ENCODE measurements at regions not wholly inside any gene's neighbourhood (a gene's known extent, or its start where the extent isn't known, plus 50 kb on each side); places are given as distances from the start of the nearest gene placed in this dataset.

DNA sequence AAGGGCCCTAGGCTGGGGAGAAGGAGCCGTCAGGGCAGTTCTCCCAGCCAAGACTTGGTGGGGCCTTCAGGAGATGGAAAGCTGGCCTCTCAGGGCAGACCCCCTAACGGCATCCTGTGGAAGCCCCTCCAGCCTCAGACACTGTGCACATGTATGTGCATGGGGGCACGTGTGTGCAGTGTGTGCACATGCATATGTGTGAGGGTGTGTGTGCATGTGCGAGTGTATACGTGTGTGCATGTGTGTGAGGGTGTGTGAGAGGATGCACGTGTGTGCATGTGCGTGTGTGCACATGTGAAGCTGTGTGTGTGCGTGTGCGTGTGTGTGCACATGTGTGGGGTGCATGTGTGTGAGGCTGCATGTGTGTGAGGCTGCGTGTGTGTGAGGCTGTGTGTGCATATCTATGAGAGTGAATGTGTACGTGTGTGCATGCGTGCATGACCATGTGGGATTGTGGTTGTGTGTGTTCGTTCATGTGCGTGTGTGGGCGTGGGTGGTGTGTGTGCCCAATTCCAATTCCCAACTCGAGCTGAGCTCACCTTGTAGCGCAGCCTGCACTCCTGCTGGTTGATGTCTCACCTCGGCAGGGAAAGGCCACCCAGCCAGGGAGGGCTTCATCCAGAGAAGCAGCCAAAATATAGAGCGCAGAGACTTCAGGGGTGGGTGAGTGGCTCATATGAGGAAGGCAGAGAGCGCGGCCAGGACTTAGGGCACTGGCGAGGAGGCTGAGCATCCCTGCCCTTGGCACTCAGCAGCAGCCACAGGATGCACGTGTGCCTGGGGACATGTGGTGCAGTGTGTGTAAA, 142.7 kb upstream of the PPP1R26 start:
- TF ChIP-seq, protein P1, sequence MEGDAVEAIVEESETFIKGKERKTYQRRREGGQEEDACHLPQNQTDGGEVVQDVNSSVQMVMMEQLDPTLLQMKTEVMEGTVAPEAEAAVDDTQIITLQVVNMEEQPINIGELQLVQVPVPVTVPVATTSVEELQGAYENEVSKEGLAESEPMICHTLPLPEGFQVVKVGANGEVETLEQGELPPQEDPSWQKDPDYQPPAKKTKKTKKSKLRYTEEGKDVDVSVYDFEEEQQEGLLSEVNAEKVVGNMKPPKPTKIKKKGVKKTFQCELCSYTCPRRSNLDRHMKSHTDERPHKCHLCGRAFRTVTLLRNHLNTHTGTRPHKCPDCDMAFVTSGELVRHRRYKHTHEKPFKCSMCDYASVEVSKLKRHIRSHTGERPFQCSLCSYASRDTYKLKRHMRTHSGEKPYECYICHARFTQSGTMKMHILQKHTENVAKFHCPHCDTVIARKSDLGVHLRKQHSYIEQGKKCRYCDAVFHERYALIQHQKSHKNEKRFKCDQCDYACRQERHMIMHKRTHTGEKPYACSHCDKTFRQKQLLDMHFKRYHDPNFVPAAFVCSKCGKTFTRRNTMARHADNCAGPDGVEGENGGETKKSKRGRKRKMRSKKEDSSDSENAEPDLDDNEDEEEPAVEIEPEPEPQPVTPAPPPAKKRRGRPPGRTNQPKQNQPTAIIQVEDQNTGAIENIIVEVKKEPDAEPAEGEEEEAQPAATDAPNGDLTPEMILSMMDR (optimal IDR thresholded peaks at IDR 0.05 in 1 of 3, IDR thresholded peaks at IDR 0.05 in 1 of 3, conservative IDR thresholded peaks at IDR 0.05 in 1 of 3; ENCODE audit: extremely low read depth in 1 of 3, insufficient read depth in 2 of 3, low read length in 3 of 3): no peak
- TF ChIP-seq EZH2 (IDR thresholded peaks at IDR 0.05; ENCODE audit: low read length): no peak

All from keratinocyte (primary cell).